AG04449 (cell line): ENCODE measurements at regions not wholly inside any gene's neighbourhood (a gene's known extent, or its start where the extent isn't known, plus 50 kb on each side); places are given as distances from the start of the nearest gene placed in this dataset.

ENCODE experiments used
- CTCF ChIA-PET: fragments of 350-600 bp; formaldehyde crosslinking; extraction: SDS; loops from one replicate; lab custom pipeline; 2021; ENCODE audit warnings: antibody characterized with exemption; lab: Yijun Ruan, JAX
- POLR2A ChIA-PET: fragments of 400-600, 350-600 bp; formaldehyde crosslinking; extraction: SDS; loops from one replicate; lab custom pipeline; 2020; ENCODE audit warnings: antibody characterized with exemption, inconsistent platforms; lab: Yijun Ruan, JAX
- DNase-seq: peaks from one replicate; pipeline ENCODE4 v3.0.0-alpha.2; 2010; ENCODE audit warnings: low read depth, low spot score
- H3K4me3 ChIP-seq: 2 replicates; pipeline ENCODE4 v1.5.1; 2011; ENCODE audit warnings: low read depth, mild to moderate bottlenecking, control low read depth, low read length
- TF ChIP-seq, protein P1 (sequence below): IDR thresholded peaks from one replicate; pipeline ENCODE4 v1.5.1; 2011; ENCODE audit warnings: mild to moderate bottlenecking, moderate library complexity, low read length, control low read depth, inconsistent platforms; ENCODE audit not compliant: insufficient read depth; ENCODE audit errors: missing control alignments

- TF ChIP-seq, protein P1, sequence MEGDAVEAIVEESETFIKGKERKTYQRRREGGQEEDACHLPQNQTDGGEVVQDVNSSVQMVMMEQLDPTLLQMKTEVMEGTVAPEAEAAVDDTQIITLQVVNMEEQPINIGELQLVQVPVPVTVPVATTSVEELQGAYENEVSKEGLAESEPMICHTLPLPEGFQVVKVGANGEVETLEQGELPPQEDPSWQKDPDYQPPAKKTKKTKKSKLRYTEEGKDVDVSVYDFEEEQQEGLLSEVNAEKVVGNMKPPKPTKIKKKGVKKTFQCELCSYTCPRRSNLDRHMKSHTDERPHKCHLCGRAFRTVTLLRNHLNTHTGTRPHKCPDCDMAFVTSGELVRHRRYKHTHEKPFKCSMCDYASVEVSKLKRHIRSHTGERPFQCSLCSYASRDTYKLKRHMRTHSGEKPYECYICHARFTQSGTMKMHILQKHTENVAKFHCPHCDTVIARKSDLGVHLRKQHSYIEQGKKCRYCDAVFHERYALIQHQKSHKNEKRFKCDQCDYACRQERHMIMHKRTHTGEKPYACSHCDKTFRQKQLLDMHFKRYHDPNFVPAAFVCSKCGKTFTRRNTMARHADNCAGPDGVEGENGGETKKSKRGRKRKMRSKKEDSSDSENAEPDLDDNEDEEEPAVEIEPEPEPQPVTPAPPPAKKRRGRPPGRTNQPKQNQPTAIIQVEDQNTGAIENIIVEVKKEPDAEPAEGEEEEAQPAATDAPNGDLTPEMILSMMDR, result no peak
- CTCF ChIA-PET, result no interaction called here
- POLR2A ChIA-PET, result no interaction called here
These were observed 306.5 kb downstream of the PRDM5 start for GRCh38 chr4:120616041-120616440.

DNA sequence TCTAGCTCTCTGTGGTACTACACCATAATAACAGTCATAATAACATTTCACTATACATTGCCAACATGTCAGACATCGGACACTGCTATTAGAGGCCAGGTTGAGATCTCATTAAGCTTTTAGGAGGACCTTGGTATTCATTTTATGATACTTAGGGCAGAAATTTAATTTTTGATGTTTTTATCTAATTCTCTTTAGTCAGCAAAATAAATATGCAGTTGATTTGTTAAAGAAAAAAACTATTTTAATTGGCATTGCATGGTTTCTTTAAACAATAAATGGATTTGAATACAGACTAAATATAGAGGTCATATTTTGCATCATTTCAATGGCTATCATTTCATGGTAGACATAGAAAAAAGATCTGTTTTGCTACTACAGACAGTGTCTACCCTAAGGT lies 308.7 kb downstream of the PRDM5 start:
- TF ChIP-seq, protein P1, result no peak
- H3K4me3 ChIP-seq, result no peak overlapping the region
- CTCF ChIA-PET, result no interaction called here
- POLR2A ChIA-PET, result no interaction called here
- DNase-seq, result no peak

More at GRCh38 chr4:120616041-120616440, 306.5 kb downstream of the PRDM5 start:
- no peak for DNase-seq
- H3K4me3 ChIP-seq, result no peak overlapping the region

GRCh38 chr4:120611092-120611491 lies 311.4 kb downstream of the PRDM5 start:
- ChIA-PET POLR2A (no interaction called here), CTCF (no interaction called here)
- no peak overlapping the region for H3K4me3 ChIP-seq
- TF ChIP-seq, protein P1, result no peak
- DNase-seq, result no peak

DNA sequence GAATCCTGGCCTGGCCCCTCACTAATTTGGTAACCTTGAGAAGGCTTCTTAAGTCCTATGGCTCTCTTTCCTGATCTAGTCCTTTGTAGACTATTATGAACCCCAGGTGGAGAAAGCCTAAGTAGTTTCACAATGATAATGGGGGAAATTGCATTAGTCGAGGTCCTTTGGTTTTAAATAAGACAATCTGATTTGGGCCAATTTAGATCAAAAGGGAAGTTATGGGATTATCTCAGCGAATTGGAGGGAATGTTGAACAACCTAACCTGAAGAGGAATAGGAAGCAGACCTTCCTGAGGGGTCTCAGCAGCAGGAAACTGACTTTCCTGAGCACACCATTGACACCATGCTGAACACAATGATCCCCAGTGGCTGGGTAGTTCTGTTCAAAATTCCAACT lies 331.5 kb downstream of the PRDM5 start:
- CTCF ChIA-PET, result no interaction called here
- no peak for DNase-seq
- POLR2A ChIA-PET, result no interaction called here
- TF ChIP-seq, protein P1, result no peak
- no peak overlapping the region for H3K4me3 ChIP-seq

DNA sequence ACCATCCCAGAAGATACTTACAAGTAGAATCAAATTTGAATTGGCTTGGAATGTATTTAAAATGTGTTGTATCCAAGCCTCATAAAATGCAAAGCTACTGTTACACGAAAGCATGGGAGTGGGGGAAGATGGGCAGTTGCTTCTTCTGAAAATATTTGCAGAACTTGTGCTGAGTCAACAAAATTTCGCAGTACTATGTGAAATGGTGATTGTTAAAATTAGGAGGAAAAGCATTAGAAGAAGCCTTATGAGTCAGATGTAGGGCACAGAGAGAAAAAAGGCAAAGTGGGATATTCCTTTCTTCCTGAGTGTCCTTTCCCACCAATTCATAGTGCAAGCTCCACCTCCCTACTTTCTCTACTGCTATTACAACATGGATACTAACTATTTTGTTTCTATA lies 332.7 kb downstream of the PRDM5 start:
- TF ChIP-seq, protein P1, result no peak

DNA sequence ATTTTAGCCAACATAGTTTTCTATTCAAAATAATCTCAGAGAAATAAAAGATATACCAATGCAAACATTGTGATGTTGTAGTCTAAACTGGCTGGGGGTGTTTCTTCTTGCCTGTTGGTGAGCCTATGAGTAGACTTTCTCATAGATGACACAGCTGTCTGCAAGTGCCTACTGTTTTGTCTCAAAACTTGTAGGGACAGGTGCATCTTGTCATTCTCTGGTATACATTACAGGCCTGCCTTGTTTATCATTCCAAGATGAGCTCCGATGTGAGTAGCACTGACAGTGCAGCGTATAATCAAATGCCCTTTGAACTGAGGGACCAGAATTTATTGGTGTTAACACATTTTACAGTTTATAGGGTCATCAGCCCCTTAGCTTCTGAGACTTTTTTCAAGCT lies 353.8 kb downstream of the PRDM5 start:
- no peak overlapping the region for H3K4me3 ChIP-seq
- ChIA-PET CTCF (no interaction called here), POLR2A (no interaction called here)
- TF ChIP-seq, protein P1, result no peak
- no peak for DNase-seq

More for the DNA sequence above, 332.7 kb downstream of the PRDM5 start:
- no peak overlapping the region for H3K4me3 ChIP-seq
- no peak for DNase-seq
- CTCF ChIA-PET, result no interaction called here
- POLR2A ChIA-PET, result no interaction called here
